HCT116 (cell line): ENCODE measurements at regions not wholly inside any gene's neighbourhood (a gene's known extent, or its start where the extent isn't known, plus 50 kb on each side); places are given as distances from the start of the nearest gene placed in this dataset.

Source experiments
- ATAC-seq: fragments of 200-7000 bp; cut with Tn5 transposase; 2 replicates; pipeline ENCODE4 v1.9.1; 2020; ENCODE audit warnings: mild to moderate bottlenecking, moderate library complexity
- BruUV-seq: library from RNA; stranded (reverse); fragments of 400-500 nt; replicated peaks from 2 replicates; lab custom pipeline; 2021; lab: Mats Ljungman, UMichigan
- CTCF ChIA-PET: fragments of 300-600 bp; sonication (Branson Sonifier 250); formaldehyde crosslinking; loops from one replicate; lab custom pipeline; 2021; ENCODE audit warnings: antibody characterized with exemption; lab: Charles Lee
- POLR2A ChIA-PET: fragments of 300-600, 350-600 bp; sonication (Branson Sonifier 250); formaldehyde crosslinking; loops from one replicate; lab custom pipeline; 2021; ENCODE audit warnings: antibody characterized with exemption; lab: Charles Lee
- RAD21 ChIA-PET, 2 experiments: fragments of 300-600 bp; sonication (Branson Sonifier 250); formaldehyde crosslinking; loops; one replicate each; lab custom pipeline; 2023; ENCODE audit warnings: low total read pairs in 2 of 2; ENCODE audit not compliant: uncharacterized antibody in 2 of 2, unreplicated experiment in 2 of 2, low non-redundant PET in 1 of 2; lab: Charles Lee
- DNase-seq: peaks from one replicate; pipeline ENCODE4 v3.0.0-alpha.2; 2010; ENCODE audit warnings: low read depth, low spot score
- H2AFZ ChIP-seq: fragments of 200-600 bp; shearing (Covaris generic), sonication (generic); 2 replicates; pipeline ENCODE4 v1.6.1; 2017; ENCODE audit warnings: low read depth, mixed run types, mixed read lengths, antibody characterized with exemption, low read length; ENCODE audit not compliant: poor library complexity, severe bottlenecking
- H3K27ac ChIP-seq: 2 replicates; pipeline ENCODE4 v1.5.1; 2012; ENCODE audit warnings: low read depth, low read length
- H3K27me3 ChIP-seq: fragments of 200-600 bp; sonication (generic); 2 replicates; pipeline ENCODE4 v1.6.1; 2016; ENCODE audit warnings: mixed run types, low read length, mixed read lengths; ENCODE audit not compliant: insufficient read depth
- H3K36me3 ChIP-seq, 2 experiments: fragments of 200-500 bp in 1 of 2; fragments of 200-600 bp in 1 of 2; sonication (Bioruptor generic) in 1 of 2; sonication (generic) in 1 of 2; 2 replicates each; pipeline versions ENCODE4 v1.5.1 to v1.6.1; 2014 to 2016; ENCODE audit warnings: low read length in 2 of 2, inconsistent platforms in 1 of 2, mixed read lengths in 1 of 2, mixed run types in 1 of 2; ENCODE audit not compliant: insufficient read depth in 2 of 2, control insufficient read depth in 1 of 2
- H3K4me1 ChIP-seq, 2 experiments: fragments of 200-600 bp in 1 of 2; sonication (generic) in 1 of 2; 2 replicates each; pipeline versions ENCODE4 v1.5.1 to v1.6.1; 2012 to 2017; ENCODE audit warnings: low read length in 2 of 2, inconsistent platforms in 1 of 2, mild to moderate bottlenecking in 1 of 2, mixed read lengths in 1 of 2, mixed run types in 1 of 2, moderate library complexity in 1 of 2; ENCODE audit not compliant: insufficient read depth in 2 of 2, control insufficient read depth in 1 of 2
- H3K4me2 ChIP-seq: fragments of 200-600 bp; sonication (generic); 2 replicates; pipeline ENCODE4 v1.6.1; 2017; ENCODE audit warnings: mixed run types, low read length, mixed read lengths
- H3K4me3 ChIP-seq, 2 experiments: fragments of 200-600 bp in 1 of 2; sonication (generic) in 1 of 2; replicated peaks in 1 of 2; 2 replicates each; pipeline ENCODE4 v1.5.1; 2011 to 2016; ENCODE audit warnings: low read length in 2 of 2, control low read depth in 1 of 2, low read depth in 1 of 2, mild to moderate bottlenecking in 1 of 2, mixed read lengths in 1 of 2, mixed run types in 1 of 2
- H3K79me2 ChIP-seq: fragments of 200-600 bp; sonication (generic); 2 replicates; pipeline ENCODE4 v1.6.1; 2017; ENCODE audit warnings: mild to moderate bottlenecking, mixed run types, low read length, moderate library complexity, mixed read lengths; ENCODE audit not compliant: insufficient read depth
- H3K9ac ChIP-seq: fragments of 200-600 bp; sonication (generic); 2 replicates; pipeline ENCODE4 v1.6.1; 2016; ENCODE audit warnings: low read length, mixed read lengths
- H3K9me2 ChIP-seq: fragments of 200-600 bp; sonication (generic), shearing (Covaris generic); 2 replicates; pipeline ENCODE4 v1.6.1; 2017; ENCODE audit warnings: mixed run types, mild to moderate bottlenecking, moderate library complexity; ENCODE audit not compliant: insufficient read depth
- H3K9me3 ChIP-seq, 2 experiments: fragments of 200-500 bp in 1 of 2; fragments of 200-600 bp in 1 of 2; sonication (Bioruptor generic) in 1 of 2; sonication (generic) in 1 of 2; 2 replicates each; pipeline ENCODE4 v1.6.1; 2014 to 2017; ENCODE audit warnings: low read length in 2 of 2, mixed read lengths in 2 of 2, inconsistent platforms in 1 of 2, low read depth in 1 of 2, mild to moderate bottlenecking in 1 of 2, mixed run types in 1 of 2, moderate library complexity in 1 of 2; ENCODE audit not compliant: control insufficient read depth in 1 of 2, insufficient read depth in 1 of 2
- H4K20me1 ChIP-seq: fragments of 200-600 bp; sonication (generic), shearing (Covaris generic); 2 replicates; pipeline ENCODE4 v1.6.1; 2017; ENCODE audit warnings: mixed run types, mild to moderate bottlenecking, moderate library complexity; ENCODE audit not compliant: insufficient read depth
- ATF3 ChIP-seq: IDR thresholded peaks from 2 replicates; pipeline ENCODE4 v1.6.1; 2012
- CBX3 ChIP-seq: IDR thresholded peaks from 2 replicates; pipeline ENCODE4 v1.6.1; 2012; ENCODE audit warnings: low read depth
- CEBPB ChIP-seq: IDR thresholded peaks from 2 replicates; pipeline ENCODE4 v1.6.1; 2012; ENCODE audit warnings: low read depth
- CTCF ChIP-seq, 3 experiments: fragments of 200-600 bp in 1 of 3; sonication (generic) in 1 of 3; IDR thresholded peaks in 2 of 3; conservative IDR thresholded peaks in 1 of 3; 2 replicates each; pipeline ENCODE4 v1.5.1; 2012 to 2017; ENCODE audit warnings: low read depth in 2 of 3, low read length in 2 of 3, antibody characterized with exemption in 1 of 3, borderline replicate concordance in 1 of 3, control low read depth in 1 of 3, mild to moderate bottlenecking in 1 of 3, mixed read lengths in 1 of 3, mixed run types in 1 of 3, moderate library complexity in 1 of 3; ENCODE audit not compliant: insufficient read depth in 1 of 3
- EGR1 ChIP-seq: IDR thresholded peaks from 2 replicates; pipeline ENCODE4 v1.6.1; 2012; ENCODE audit warnings: low read depth
- EZH2 ChIP-seq: fragments of 200-600 bp; sonication (generic); IDR thresholded peaks from 2 replicates; pipeline ENCODE4 v1.6.1; 2017; ENCODE audit warnings: antibody characterized with exemption, mixed run types
- JUND ChIP-seq: IDR thresholded peaks from 2 replicates; pipeline ENCODE4 v1.6.1; 2012
- POLR2AphosphoS5 ChIP-seq: IDR thresholded peaks from 2 replicates; pipeline ENCODE4 v1.6.1; 2011; ENCODE audit warnings: mild to moderate bottlenecking, low read depth, low read length, moderate library complexity
- RAD21 ChIP-seq: IDR thresholded peaks from 2 replicates; pipeline ENCODE4 v1.6.1; 2012; ENCODE audit warnings: low read depth, mild to moderate bottlenecking
- SIN3A ChIP-seq: IDR thresholded peaks from 2 replicates; pipeline ENCODE4 v1.6.1; 2012; ENCODE audit warnings: low read depth
- SRF ChIP-seq: IDR thresholded peaks from 2 replicates; pipeline ENCODE4 v1.6.1; 2012; ENCODE audit warnings: low read depth
- ZBTB33 ChIP-seq: IDR thresholded peaks from 2 replicates; pipeline ENCODE4 v1.6.1; 2011; ENCODE audit warnings: mild to moderate bottlenecking, low read length, moderate library complexity; ENCODE audit not compliant: insufficient replicate concordance; ENCODE audit errors: extremely low read depth
- ZFX ChIP-seq: fragments of 450-650 bp; IDR thresholded peaks from 2 replicates; pipeline ENCODE4 v1.6.1; 2017
- ZNF274 ChIP-seq: fragments of 200-500 bp; sonication (Bioruptor generic); IDR thresholded peaks from 2 replicates; pipeline ENCODE4 v1.6.1; 2014; ENCODE audit warnings: mild to moderate bottlenecking, low read depth, low read length, inconsistent platforms
- intact Hi-C: fragments of 100-400 bp; cut with micrococcal nuclease; formaldehyde crosslinking; loops from 2 replicates; pipeline ENCODE4 v1.10.0; 2022

GRCh38 chr11:27592098-27592780 is 85.7 kb upstream of the LIN7C start:
- no peak overlapping the region for H3K4me2 ChIP-seq
- H3K9ac ChIP-seq, result no peak overlapping the region
- no peaks in the 10 kb centered on the region for H3K27me3 ChIP-seq
- RAD21 ChIA-PET, result no interaction called here
- H3K9me2 ChIP-seq, result no peaks in the 10 kb centered on the region
- CTCF ChIA-PET, result no interaction called here
- intact Hi-C loops, result no loop called here
- ATAC-seq (no peak), DNase-seq (no peak)
- POLR2A ChIA-PET, result no interaction called here
- no peaks in the 10 kb centered on the region for H3K79me2 ChIP-seq
- H4K20me1 ChIP-seq, result no peaks in the 10 kb centered on the region
- no peaks in the 10 kb centered on the region for H3K9me3 ChIP-seq
- no peaks in the 10 kb centered on the region for H3K36me3 ChIP-seq
- BruUV-seq, result no TSS peak
- no peak for TF ChIP-seq POLR2AphosphoS5
- no peak for TF ChIP-seq ATF3
- no peak for TF ChIP-seq RAD21
- no peak for TF ChIP-seq JUND
- H3K4me3 ChIP-seq, result no peak overlapping the region
- no peak overlapping the region for H3K27ac ChIP-seq
- no peaks in the 10 kb centered on the region for H3K4me1 ChIP-seq
- no peak overlapping the region for H2AFZ ChIP-seq

- Histone ChIP-seq H3K27ac (no peak overlapping the region), H2AFZ (no peak overlapping the region), H3K27me3 (no peaks in the 10 kb centered on the region), H3K36me3 (no peaks in the 10 kb centered on the region), H4K20me1 (no peaks in the 10 kb centered on the region), H3K4me2 (no peak overlapping the region), H3K9me3 (no peaks in the 10 kb centered on the region), H3K9me2 (no peaks in the 10 kb centered on the region), H3K79me2 (no peaks in the 10 kb centered on the region), H3K4me1 (no peaks in the 10 kb centered on the region), H3K9ac (no peak overlapping the region), H3K4me3 (no peak overlapping the region)
- ATAC-seq, result no peak
- intact Hi-C loops, result no loop called here
- TF ChIP-seq EZH2, result no peak
- no peak for TF ChIP-seq JUND
- no peak for TF ChIP-seq CEBPB
- no peak for TF ChIP-seq ZBTB33
- no peak for TF ChIP-seq ZFX
- no peak for TF ChIP-seq CTCF (IDR thresholded peaks at IDR 0.05 in 2 of 3, conservative IDR thresholded peaks at IDR 0.05 in 1 of 3; ENCODE audit: borderline replicate concordance in 1 of 3, insufficient read depth in 1 of 3, low read depth in 2 of 3, low read length in 2 of 3)
- no peak for TF ChIP-seq SRF
- TF ChIP-seq ATF3, result no peak
- no peak for TF ChIP-seq POLR2AphosphoS5
- no peak for TF ChIP-seq SIN3A
- no peak for TF ChIP-seq ZNF274
- no peak for TF ChIP-seq CBX3
- no peak for TF ChIP-seq EGR1
- POLR2A ChIA-PET, result no interaction called here
- CTCF ChIA-PET, result no interaction called here
- no TSS peak for BruUV-seq
- RAD21 ChIA-PET, result no interaction called here
- no peak for DNase-seq
Measured at GRCh38 chr11:27582621-27583020, 76.1 kb upstream of the LIN7C start.
